Esophagus muscularis mucosa (tissue), 3 donors: ENCODE measurements at regions not wholly inside any gene's neighbourhood (a gene's known extent, or its start where the extent isn't known, plus 50 kb on each side); places are given as distances from the start of the nearest gene placed in this dataset.

Experiments
- CTCF ChIP-seq, 3 experiments: fragments of 200-600 bp in 2 of 3; fragments of 450-650 bp in 1 of 3; sonication (generic) in 2 of 3; IDR thresholded peaks; one replicate each; pipeline ENCODE4 v1.5.1; 2017 to 2019; ENCODE audit warnings: antibody characterized with exemption in 3 of 3, mild to moderate bottlenecking in 2 of 3, moderate library complexity in 1 of 3
- POLR2A ChIP-seq: fragments of 450-650 bp; IDR thresholded peaks from one replicate; pipeline ENCODE4 v1.6.1; 2017; ENCODE audit warnings: antibody characterized with exemption, moderate library complexity, mild to moderate bottlenecking, low read depth

GRCh38 chr1:115170961-115171392 is 81.7 kb upstream of the TSPAN2 start:
- no peak for TF ChIP-seq POLR2A
- no peak for TF ChIP-seq CTCF (IDR thresholded peaks at IDR 0.05)
